ENCODE measurements at regions not wholly inside any gene's neighbourhood (a gene's known extent, or its start where the extent isn't known, plus 50 kb on each side); places are given as distances from the start of the nearest gene placed in this dataset.

GRCh38 chr17:70355185-70355584, 185.9 kb downstream of the KCNJ2 start:
- no peak for DNase-seq (ENCODE audit: low read depth)

GRCh38 chr17:70357190-70357589, 187.9 kb downstream of the KCNJ2 start:
- no peak overlapping the region for H3K4me3 ChIP-seq (ENCODE audit: low read depth, low read length)
- TF ChIP-seq, protein P1, sequence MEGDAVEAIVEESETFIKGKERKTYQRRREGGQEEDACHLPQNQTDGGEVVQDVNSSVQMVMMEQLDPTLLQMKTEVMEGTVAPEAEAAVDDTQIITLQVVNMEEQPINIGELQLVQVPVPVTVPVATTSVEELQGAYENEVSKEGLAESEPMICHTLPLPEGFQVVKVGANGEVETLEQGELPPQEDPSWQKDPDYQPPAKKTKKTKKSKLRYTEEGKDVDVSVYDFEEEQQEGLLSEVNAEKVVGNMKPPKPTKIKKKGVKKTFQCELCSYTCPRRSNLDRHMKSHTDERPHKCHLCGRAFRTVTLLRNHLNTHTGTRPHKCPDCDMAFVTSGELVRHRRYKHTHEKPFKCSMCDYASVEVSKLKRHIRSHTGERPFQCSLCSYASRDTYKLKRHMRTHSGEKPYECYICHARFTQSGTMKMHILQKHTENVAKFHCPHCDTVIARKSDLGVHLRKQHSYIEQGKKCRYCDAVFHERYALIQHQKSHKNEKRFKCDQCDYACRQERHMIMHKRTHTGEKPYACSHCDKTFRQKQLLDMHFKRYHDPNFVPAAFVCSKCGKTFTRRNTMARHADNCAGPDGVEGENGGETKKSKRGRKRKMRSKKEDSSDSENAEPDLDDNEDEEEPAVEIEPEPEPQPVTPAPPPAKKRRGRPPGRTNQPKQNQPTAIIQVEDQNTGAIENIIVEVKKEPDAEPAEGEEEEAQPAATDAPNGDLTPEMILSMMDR (IDR thresholded peaks at IDR 0.05; ENCODE audit: insufficient read depth, low read depth, low read length), result no peak
- no peak for DNase-seq (ENCODE audit: low read depth)

More at GRCh38 chr17:70355185-70355584, 185.9 kb downstream of the KCNJ2 start:
- TF ChIP-seq, protein P1 (IDR thresholded peaks at IDR 0.05; ENCODE audit: insufficient read depth, low read depth, low read length), result no peak
- no peak overlapping the region for H3K4me3 ChIP-seq (ENCODE audit: low read depth, low read length)

DNA sequence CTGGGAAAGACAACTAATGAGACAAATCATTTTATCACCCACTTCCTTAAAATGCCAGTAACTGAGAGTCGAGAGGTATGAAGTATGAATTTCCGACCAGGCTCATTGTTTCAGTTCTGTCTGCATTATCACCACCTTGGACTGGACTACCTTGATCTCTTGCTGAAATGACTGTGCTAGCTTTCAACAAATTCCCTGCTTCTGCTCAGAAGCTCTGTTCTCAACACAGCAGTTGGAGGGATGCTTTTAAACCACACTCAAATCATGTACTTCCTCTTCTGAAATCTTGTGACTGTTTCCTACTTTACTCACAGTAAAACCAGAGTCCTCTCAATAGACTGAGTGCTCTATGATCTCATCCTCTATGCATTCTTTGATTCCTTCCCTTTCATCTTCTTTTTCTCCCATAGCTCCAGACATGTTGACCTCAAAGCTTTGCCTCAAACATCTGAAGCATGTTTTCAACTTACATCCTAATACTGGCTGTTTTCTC, 195.8 kb downstream of the KCNJ2 start:
- no peak overlapping the region for H3K4me3 ChIP-seq (ENCODE audit: low read depth, low read length)
- DNase-seq (ENCODE audit: low read depth), result peak; percentile 8
- TF ChIP-seq, protein P1 (IDR thresholded peaks at IDR 0.05; ENCODE audit: insufficient read depth, low read depth, low read length), result no peak

GRCh38 chr17:70366386-70366785, 197.1 kb downstream of the KCNJ2 start:
- no peak overlapping the region for H3K4me3 ChIP-seq (ENCODE audit: low read depth, low read length)
- TF ChIP-seq, protein P1 (IDR thresholded peaks at IDR 0.05; ENCODE audit: insufficient read depth, low read depth, low read length), result no peak
- DNase-seq (ENCODE audit: low read depth), result no peak

DNA sequence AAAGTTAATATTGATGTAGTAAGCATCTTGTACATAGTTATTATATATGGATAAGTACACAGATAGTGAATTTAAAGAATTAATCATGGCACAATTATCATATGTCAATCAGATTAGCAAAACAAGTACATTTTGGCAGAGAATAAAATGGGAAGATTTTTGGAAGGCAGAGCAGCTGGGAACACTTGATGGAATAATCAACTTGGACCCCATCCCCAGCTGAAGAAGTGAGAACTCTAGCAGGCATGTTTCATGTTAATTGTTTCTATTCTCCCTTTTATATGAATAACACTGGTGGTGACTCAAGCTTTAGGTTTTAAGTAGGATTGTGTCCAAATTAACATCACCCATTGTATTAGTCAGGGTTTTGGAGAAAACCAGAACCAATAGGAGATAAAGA, 198.7 kb downstream of the KCNJ2 start:
- DNase-seq (ENCODE audit: low read depth), result no peak
- TF ChIP-seq, protein P1 (IDR thresholded peaks at IDR 0.05; ENCODE audit: insufficient read depth, low read depth, low read length), result no peak
- no peak overlapping the region for H3K4me3 ChIP-seq (ENCODE audit: low read depth, low read length)

GRCh38 chr17:70369391-70369790, 200.1 kb downstream of the KCNJ2 start:
- DNase-seq (ENCODE audit: low read depth), result no peak
- H3K4me3 ChIP-seq (ENCODE audit: low read depth, low read length), result no peak overlapping the region
- TF ChIP-seq, protein P1 (IDR thresholded peaks at IDR 0.05; ENCODE audit: insufficient read depth, low read depth, low read length), result no peak

DNA sequence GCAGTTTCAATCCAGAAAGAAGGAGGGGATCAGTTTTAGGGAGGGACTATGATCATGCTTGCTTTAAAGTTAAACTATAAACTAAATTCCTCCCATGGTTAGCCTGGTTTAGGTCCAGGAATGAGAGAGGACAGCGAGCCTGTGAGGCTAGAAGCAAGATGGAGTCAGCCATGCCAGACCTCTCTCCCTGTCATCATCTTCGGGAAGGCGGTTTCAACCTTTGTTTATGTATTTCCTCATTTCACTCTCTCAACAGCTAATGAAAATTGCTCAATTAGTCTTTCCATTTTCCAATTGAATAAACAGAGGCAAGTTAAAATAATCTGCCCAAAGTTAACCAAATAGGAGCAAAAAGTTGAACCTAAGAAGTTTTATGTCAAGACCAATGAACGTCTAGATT, 201.5 kb downstream of the KCNJ2 start:
- DNase-seq (ENCODE audit: low read depth), result peak; percentile 13
- H3K4me3 ChIP-seq (ENCODE audit: low read depth, low read length), result no peak overlapping the region
- TF ChIP-seq, protein P1 (IDR thresholded peaks at IDR 0.05; ENCODE audit: insufficient read depth, low read depth, low read length), result no peak

Measured in fibroblast of villous mesenchyme (primary cell).